Type B pancreatic cell (in vitro differentiated cells): ENCODE measurements at regions not wholly inside any gene's neighbourhood (a gene's known extent, or its start where the extent isn't known, plus 50 kb on each side); places are given as distances from the start of the nearest gene placed in this dataset.

Experiments used
- DNase-seq: peaks from one replicate; pipeline ENCODE4 v3.0.0; 2021; ENCODE audit warnings: mixed read lengths; ENCODE audit not compliant: unreplicated experiment; ENCODE audit errors: extremely low spot score
- H3K27ac Mint-ChIP-seq: 2 replicates; pipeline ENCODE4 v1.8.0; 2021; ENCODE audit warnings: mild to moderate bottlenecking, mixed read lengths
- H3K27me3 Mint-ChIP-seq: 2 replicates; pipeline ENCODE4 v1.8.0; 2021; ENCODE audit warnings: mixed read lengths
- H3K36me3 Mint-ChIP-seq: 2 replicates; pipeline ENCODE4 v1.8.0; 2021; ENCODE audit warnings: mixed read lengths
- H3K4me1 Mint-ChIP-seq: one replicate; pipeline ENCODE4 v1.8.0; 2021; ENCODE audit warnings: mixed read lengths; ENCODE audit not compliant: unreplicated experiment
- H3K4me3 Mint-ChIP-seq: 2 replicates; pipeline ENCODE4 v1.8.0; 2021; ENCODE audit warnings: mild to moderate bottlenecking, mixed read lengths
- H3K9me3 Mint-ChIP-seq: 2 replicates; pipeline ENCODE4 v1.8.0; 2021; ENCODE audit warnings: mixed read lengths
- TF ChIP-seq, protein P1 (sequence below): fragments of 200-600 bp; sonication (generic); conservative IDR thresholded peaks from 2 replicates; pipeline ENCODE4 v1.5.0; 2021; ENCODE audit warnings: antibody characterized with exemption, mild to moderate bottlenecking

DNA sequence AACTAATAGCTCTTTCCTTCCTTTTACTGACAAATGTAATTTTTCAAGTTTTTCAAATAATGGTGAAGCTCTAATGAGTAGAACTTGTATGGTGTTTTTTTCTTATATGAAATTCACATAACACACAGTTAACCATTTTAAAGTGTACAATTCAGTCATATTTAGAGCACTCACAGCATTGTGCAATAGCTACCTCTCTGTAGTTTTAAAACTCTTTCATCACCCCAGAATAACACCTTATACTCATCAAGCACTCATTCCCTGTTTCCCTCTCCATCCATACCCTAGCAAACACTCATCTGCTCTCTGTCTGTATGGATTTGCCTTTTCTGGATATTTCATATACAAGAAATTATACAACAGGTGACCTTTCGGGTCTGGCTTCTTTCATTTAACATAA is 207.9 kb upstream of the SLC38A2 start:
- TF ChIP-seq, protein P1, sequence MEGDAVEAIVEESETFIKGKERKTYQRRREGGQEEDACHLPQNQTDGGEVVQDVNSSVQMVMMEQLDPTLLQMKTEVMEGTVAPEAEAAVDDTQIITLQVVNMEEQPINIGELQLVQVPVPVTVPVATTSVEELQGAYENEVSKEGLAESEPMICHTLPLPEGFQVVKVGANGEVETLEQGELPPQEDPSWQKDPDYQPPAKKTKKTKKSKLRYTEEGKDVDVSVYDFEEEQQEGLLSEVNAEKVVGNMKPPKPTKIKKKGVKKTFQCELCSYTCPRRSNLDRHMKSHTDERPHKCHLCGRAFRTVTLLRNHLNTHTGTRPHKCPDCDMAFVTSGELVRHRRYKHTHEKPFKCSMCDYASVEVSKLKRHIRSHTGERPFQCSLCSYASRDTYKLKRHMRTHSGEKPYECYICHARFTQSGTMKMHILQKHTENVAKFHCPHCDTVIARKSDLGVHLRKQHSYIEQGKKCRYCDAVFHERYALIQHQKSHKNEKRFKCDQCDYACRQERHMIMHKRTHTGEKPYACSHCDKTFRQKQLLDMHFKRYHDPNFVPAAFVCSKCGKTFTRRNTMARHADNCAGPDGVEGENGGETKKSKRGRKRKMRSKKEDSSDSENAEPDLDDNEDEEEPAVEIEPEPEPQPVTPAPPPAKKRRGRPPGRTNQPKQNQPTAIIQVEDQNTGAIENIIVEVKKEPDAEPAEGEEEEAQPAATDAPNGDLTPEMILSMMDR = no peak
- no peak overlapping the region for H3K27ac Mint-ChIP-seq
- no peaks in the 10 kb centered on the region for H3K36me3 Mint-ChIP-seq
- H3K27me3 Mint-ChIP-seq = no peaks in the 10 kb centered on the region
- no peak overlapping the region for H3K4me3 Mint-ChIP-seq
- H3K9me3 Mint-ChIP-seq = peaks cover 20% of the 10 kb centered on the region
- H3K4me1 Mint-ChIP-seq = peaks cover 3% of the 10 kb centered on the region
- DNase-seq = no peak

- no peak for DNase-seq
- Mint-ChIP-seq H3K27me3 (no peaks in the 10 kb centered on the region), H3K4me3 (no peak overlapping the region), H3K9me3 (peaks cover 14% of the 10 kb centered on the region), H3K36me3 (no peaks in the 10 kb centered on the region), H3K4me1 (peaks cover 3% of the 10 kb centered on the region), H3K27ac (no peak overlapping the region)
- TF ChIP-seq, protein P1 = no peak
Measured at GRCh38 chr12:46579474-46579873, 206.9 kb upstream of the SLC38A2 start.

DNA sequence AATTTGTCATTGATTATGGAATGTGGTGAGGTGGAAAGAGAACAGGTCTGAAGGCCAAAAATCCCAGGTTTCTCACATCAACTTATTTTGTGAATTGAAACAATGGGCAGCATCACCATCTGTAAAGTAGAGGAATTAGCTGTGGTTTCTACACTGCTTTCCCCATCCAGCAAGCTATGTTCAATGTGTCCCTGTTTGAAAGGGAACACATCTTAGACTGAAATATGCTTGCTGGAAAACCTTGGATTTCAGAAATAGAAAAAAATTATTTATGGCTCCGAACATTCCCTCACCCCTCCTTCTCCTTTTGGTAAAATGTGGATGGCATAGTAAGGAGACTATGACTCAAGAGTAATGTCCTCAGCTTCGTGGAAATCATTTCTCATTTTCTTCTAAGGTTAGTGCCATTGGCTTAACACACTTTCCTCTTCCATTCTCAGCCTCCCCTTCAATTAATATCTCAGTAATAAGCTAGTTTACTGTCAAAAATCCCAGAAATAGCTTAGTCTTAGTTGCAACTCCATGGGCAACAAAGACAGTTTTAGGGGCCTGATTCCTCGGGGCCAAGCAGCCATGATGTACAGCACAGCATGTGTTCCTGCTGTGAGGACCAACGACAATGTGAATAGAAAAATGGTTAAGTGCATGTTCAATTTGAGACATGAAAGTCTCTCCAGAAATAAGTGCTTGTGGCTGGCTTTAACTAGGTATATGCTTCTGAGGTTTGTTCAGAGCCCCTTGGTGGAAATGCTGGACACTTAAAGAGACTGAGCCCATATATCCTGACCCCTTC is 205.8 kb upstream of the SLC38A2 start:
- no peaks in the 10 kb centered on the region for H3K27me3 Mint-ChIP-seq
- TF ChIP-seq, protein P1 = no peak
- no peaks in the 10 kb centered on the region for H3K36me3 Mint-ChIP-seq
- DNase-seq = no peak
- H3K27ac Mint-ChIP-seq = no peak overlapping the region
- no peak overlapping the region for H3K4me3 Mint-ChIP-seq
- H3K4me1 Mint-ChIP-seq = peaks cover 3% of the 10 kb centered on the region
- peaks cover 6% of the 10 kb centered on the region for H3K9me3 Mint-ChIP-seq

GRCh38 chr12:46577063-46577776 is 204.6 kb upstream of the SLC38A2 start:
- TF ChIP-seq, protein P1 = no peak
- Mint-ChIP-seq H3K36me3 (no peaks in the 10 kb centered on the region), H3K27ac (no peak overlapping the region), H3K27me3 (no peaks in the 10 kb centered on the region), H3K4me3 (no peak overlapping the region), H3K4me1 (peaks cover 3% of the 10 kb centered on the region), H3K9me3 (peaks cover 4% of the 10 kb centered on the region)
- DNase-seq = no peak

- H3K27ac Mint-ChIP-seq = no peak overlapping the region
- TF ChIP-seq, protein P1 = no peak
- H3K4me1 Mint-ChIP-seq = peaks cover 3% of the 10 kb centered on the region
- H3K9me3 Mint-ChIP-seq = peaks cover 4% of the 10 kb centered on the region
- DNase-seq = no peak
- H3K27me3 Mint-ChIP-seq = no peaks in the 10 kb centered on the region
- no peak overlapping the region for H3K4me3 Mint-ChIP-seq
- no peaks in the 10 kb centered on the region for H3K36me3 Mint-ChIP-seq
Measured at GRCh38 chr12:46574847-46575246, 202.3 kb upstream of the SLC38A2 start.
